Activated T-cell treated with anti-CD3 and anti-CD28 coated beads for 24 hours (primary cell): ENCODE measurements at regions not wholly inside any gene's neighbourhood (a gene's known extent, or its start where the extent isn't known, plus 50 kb on each side); places are given as distances from the start of the nearest gene placed in this dataset.

ENCODE experiments used
- DNase-seq: peaks from one replicate; pipeline ENCODE4 v3.0.0-alpha.2; 2020; ENCODE audit warnings: low read depth

DNA sequence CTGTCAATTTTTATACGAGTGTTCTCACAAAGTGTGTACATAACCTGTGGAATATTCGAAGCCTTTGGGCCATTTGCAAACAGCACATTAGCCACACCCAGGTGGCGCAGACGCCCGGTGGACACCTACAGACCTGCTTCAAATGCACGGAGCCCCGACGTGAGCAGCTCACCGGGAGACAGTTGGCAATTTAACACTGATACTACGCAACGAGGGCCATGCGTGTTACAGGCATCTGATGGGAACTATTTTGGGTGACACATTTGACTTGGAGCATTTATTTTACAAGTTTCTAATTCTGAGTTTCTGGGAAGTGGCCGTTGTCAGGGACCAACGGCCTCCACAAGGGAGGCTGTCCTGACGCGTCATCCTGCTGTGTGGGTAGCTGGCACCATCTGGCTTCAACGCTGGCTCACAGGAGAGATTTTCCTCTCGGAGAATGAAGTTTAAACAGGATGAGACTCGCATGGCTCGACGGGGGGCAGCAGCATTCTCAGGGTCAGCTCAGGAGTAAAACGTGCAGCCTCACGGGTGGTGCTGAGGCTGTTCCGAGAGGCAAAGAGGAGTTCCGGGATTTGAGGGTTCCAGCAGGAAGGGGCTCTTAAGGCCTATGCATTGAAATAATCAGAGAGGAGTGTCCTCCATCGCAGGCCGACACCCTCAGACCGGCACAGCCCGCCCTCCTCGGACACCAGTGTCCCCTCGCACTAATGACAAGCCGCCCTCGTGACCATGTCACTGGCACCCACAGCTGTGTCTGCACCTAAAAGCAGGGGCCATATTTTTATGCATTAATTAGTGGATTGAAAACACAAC, 207.4 kb downstream of the DLL1 start:
- no peak for DNase-seq

DNA sequence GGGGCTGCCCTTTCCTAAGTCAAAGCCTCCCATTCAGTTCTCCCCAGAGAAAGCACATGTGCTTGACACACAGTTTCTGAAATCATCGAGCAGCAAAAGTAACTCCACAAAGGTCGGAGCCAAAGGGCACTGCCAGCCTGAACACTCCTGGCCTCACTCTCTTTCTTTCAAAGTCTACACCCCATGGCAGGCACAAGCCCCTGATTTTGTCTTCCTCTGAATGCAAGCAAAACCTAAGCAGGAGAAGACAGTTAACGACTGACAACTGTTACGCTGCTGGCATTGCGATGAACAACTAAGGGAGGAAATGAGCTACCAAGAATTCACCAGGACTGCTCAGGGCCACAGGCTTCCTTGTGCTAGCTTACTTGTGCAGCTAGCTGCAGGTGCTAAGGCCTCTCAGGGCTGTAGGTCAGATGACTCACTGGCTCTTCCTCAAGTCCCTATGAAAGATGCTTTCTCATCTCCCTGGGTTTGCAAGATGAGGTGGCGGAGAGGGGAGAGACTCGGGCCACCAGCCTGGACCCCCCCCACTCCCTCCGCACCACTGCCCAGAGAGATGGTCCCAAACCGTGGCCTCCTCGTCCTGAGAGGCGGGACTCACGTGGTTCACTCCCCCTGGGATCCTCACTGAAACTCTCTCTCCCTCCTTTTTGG, 208.2 kb downstream of the DLL1 start:
- no peak for DNase-seq

- no peak for DNase-seq
Measured at GRCh38 chr6:170082067-170082466, 208.8 kb downstream of the DLL1 start.

GRCh38 chr6:170081556-170081955, 209.3 kb downstream of the DLL1 start:
- no peak for DNase-seq

- DNase-seq, result no peak
Measured at GRCh38 chr6:170080828-170081371, 210.0 kb downstream of the DLL1 start.

DNA sequence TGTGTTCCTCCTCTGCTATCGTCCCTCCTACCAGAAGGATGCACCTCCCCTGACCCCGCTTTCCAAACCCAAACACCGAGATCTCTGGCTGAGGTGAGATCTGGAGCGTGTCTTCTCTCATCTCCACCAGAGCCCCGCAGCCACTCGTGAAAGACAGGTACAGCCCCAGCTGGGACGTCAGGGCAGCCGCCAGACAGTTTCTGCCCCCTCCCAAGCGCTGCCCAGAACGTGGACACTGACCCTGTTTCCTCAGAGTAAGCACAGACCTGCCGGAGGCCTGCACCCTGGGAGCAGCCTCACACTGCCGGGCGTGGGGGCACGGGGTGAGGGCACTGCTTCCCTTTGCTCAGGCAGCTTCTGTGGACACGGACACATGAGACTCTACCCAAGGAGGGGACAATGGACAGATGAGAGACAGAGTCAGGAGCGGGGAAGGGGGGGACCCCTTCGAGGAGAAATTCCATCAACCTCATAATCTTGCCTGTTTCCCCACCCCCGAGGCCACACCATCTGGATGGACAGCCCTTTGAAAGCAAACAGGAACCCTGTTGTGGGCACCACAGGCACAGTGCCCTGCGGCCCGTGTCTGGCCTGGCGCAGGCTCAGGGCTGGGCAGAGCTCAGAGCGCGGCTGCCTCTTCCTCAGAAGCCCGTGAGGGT, 210.6 kb downstream of the DLL1 start:
- no peak for DNase-seq

GRCh38 chr6:170076466-170077165, 214.3 kb downstream of the DLL1 start:
- DNase-seq, result no peak

DNA sequence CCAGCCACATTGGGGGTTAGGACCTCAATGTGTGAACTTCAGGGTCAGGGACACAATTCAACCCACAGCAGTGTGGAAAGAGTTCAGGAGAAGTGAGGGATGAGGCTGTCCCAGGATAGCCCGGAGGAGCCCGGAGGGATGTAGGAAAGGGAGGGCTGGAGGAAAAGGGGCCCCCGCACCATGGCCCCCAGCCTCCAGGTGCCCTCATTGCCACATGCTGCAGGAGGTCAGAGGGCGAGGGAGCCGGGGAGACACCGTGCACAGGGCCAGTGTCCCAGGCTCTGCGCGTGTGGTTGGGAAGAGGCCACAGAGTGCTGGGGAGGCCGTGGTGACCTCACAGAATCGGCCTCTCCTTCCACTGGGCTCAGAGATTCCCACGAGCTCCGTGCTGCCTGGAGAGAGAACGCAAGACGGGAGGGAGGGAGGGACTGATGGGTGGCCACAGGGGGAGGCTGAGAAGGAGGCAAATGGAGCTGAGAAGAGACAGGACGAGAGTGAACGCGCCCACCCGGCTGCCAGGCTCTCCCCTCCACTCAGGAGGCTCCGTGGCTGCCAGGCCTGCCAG, 215.1 kb downstream of the DLL1 start:
- no peak for DNase-seq

DNA sequence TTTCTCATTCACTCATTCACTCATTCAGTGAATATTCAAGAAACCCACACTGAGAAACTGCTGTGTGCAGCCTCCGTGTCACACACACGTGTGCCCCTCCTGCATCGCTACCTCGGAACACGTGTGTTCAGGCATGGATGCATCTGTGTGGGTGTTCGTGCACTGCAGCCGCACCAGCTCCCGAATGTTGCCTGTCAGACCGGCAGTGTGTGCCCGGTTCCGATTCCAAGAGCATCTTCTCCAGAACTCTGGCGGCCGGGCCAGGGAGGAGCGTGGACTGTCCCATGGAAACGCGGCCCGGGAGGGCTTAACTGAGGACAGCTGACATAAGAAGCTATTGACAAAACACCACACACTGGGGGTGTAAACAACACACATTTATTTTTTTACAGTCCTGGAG, 216.0 kb downstream of the DLL1 start:
- DNase-seq, result no peak

GRCh38 chr6:170074435-170074834, 216.4 kb downstream of the DLL1 start:
- DNase-seq, result no peak

- no peak for DNase-seq
Measured at GRCh38 chr6:170073846-170074245, 217.0 kb downstream of the DLL1 start.

DNA sequence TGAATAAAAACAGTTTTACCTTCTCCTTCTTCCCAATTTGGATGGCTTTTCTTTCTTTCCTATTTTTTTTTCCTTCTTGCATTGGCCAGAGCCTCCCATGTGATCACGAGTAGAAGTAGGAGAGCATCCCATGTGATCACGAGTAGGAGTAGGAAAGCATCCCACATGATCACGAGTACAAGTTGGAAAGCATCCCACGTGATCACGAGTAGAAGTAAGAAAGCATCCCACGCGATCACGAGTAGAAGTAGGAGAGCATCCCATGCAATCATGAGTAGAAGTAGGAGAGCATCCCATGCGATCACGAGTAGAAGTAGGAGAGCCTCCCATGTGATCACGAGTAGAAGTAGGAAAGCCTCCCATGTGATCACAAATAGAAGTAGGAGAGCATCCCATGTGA, 218.6 kb downstream of the DLL1 start:
- no peak for DNase-seq

- no peak for DNase-seq
Measured at GRCh38 chr6:170069611-170070010, 221.3 kb downstream of the DLL1 start.

DNA sequence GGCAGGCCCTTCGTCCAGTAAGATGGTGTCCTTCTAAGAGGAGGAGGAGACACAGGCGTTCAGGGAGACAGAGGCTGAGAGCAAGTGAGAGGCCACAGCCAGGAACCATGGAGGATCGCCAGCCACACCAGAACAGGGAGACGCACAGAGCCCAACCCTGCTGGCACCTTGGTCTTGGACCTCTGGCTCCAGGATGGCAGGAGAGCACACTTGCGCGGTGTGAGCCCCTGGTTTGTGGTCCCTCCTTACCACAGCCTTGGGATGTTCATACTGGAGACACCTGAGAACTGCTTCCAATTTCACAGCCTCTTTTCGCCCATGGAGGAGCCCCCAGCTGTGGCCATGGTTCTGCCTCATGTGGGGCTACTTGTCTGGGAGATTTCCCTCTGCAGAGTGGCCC, 222.4 kb downstream of the DLL1 start:
- DNase-seq, result no peak

- DNase-seq, result no peak
Measured at GRCh38 chr6:170067923-170068360, 222.9 kb downstream of the DLL1 start.

- no peak for DNase-seq
Measured at GRCh38 chr6:170067181-170067641, 223.7 kb downstream of the DLL1 start.

- DNase-seq, result no peak
Measured at GRCh38 chr6:170066679-170067078, 224.2 kb downstream of the DLL1 start.

- no peak for DNase-seq
Measured at GRCh38 chr6:170063851-170064602, 226.9 kb downstream of the DLL1 start.

DNA sequence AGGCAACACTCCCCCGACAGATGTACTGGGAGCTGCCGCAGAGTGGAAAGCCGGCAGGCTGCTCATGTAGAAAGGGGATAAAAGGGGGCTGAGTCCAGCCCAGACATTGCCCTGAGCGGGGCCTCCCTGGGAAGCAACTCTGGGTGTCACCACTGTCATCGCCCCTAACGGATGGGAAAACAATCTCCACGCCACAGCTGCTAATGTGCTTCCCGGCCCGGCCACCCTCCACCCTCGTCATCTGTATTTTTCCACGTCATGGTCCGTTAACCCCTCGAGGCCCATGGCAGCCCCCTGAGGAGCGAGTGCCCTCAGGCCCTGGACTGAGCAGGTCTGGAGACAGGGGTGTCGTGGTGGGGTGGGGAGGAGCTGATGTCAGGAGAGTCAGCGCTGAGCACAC, 227.4 kb downstream of the DLL1 start:
- DNase-seq, result no peak

- DNase-seq, result no peak
Measured at GRCh38 chr6:170062915-170063241, 228.0 kb downstream of the DLL1 start.
